Transverse colon (tissue), 3 donors: ENCODE measurements at regions not wholly inside any gene's neighbourhood (a gene's known extent, or its start where the extent isn't known, plus 50 kb on each side); places are given as distances from the start of the nearest gene placed in this dataset.

Experiments used
- EP300 ChIP-seq: sonication (generic); formaldehyde crosslinking; IDR thresholded peaks from one replicate; pipeline ENCODE4 v1.6.1; 2017; ENCODE audit warnings: antibody characterized with exemption, low read depth
- POLR2A ChIP-seq: fragments of 450-650 bp; IDR thresholded peaks from one replicate; pipeline ENCODE4 v1.6.1; 2016; ENCODE audit warnings: antibody characterized with exemption, mild to moderate bottlenecking, moderate library complexity
- TF ChIP-seq, protein P1 (sequence below), 5 experiments: fragments of 200-600 bp in 3 of 5; fragments of 450-650 bp in 2 of 5; sonication (generic) in 3 of 5; IDR thresholded peaks; 1 replicate in 2 of 5; 2 replicates in 3 of 5; pipeline ENCODE4 v1.5.1; 2016 to 2017; ENCODE audit warnings: antibody characterized with exemption in 5 of 5, inconsistent platforms in 3 of 5, mild to moderate bottlenecking in 2 of 5, moderate library complexity in 1 of 5

GRCh38 chr3:40875581-40875980 lies 323.7 kb upstream of the CTNNB1 start:
- TF ChIP-seq, protein P1, sequence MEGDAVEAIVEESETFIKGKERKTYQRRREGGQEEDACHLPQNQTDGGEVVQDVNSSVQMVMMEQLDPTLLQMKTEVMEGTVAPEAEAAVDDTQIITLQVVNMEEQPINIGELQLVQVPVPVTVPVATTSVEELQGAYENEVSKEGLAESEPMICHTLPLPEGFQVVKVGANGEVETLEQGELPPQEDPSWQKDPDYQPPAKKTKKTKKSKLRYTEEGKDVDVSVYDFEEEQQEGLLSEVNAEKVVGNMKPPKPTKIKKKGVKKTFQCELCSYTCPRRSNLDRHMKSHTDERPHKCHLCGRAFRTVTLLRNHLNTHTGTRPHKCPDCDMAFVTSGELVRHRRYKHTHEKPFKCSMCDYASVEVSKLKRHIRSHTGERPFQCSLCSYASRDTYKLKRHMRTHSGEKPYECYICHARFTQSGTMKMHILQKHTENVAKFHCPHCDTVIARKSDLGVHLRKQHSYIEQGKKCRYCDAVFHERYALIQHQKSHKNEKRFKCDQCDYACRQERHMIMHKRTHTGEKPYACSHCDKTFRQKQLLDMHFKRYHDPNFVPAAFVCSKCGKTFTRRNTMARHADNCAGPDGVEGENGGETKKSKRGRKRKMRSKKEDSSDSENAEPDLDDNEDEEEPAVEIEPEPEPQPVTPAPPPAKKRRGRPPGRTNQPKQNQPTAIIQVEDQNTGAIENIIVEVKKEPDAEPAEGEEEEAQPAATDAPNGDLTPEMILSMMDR (IDR thresholded peaks at IDR 0.05), result no peak
- TF ChIP-seq EP300, result no peak
- TF ChIP-seq POLR2A, result no peak
